HuH-7.5 (cell line): ENCODE measurements at regions not wholly inside any gene's neighbourhood (a gene's known extent, or its start where the extent isn't known, plus 50 kb on each side); places are given as distances from the start of the nearest gene placed in this dataset.
"Not testable (repeated sequence)": the region's sequence is repeated elsewhere in the genome, so short reads cannot be mapped to it uniquely, and the experiment has no call there.

Source experiments
- DNase-seq: peaks from one replicate; pipeline ENCODE4 v3.0.0; 2011; ENCODE audit warnings: low spot score

DNA sequence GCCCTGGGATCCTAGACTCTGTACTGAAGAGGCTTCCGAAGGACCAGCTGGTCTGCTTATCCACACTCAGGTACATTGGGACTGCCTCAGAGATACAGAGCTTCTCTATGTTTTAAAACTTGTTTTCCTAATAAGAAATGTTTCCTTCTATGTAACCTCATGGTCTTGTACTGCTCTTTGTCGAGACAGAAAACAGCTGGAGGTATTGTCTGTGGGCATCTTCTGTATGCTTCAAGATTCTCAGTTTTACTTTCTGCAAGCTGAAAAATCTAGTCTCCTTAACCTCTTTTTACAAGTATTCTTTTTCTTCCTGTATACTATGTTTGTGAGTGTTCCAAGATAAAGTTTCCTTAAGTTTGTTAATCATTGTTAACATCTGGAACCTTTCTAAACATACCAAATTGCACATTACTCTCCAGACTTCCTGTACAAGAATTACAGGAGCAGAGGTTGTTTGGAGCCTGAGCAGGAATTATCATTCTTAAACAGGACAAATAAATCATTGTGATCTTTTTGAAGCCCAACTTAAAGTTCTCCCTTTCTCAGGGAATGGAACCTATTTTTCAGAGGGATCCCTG is 358.3 kb upstream of the CFAP20DC start:
- no peak for DNase-seq

DNA sequence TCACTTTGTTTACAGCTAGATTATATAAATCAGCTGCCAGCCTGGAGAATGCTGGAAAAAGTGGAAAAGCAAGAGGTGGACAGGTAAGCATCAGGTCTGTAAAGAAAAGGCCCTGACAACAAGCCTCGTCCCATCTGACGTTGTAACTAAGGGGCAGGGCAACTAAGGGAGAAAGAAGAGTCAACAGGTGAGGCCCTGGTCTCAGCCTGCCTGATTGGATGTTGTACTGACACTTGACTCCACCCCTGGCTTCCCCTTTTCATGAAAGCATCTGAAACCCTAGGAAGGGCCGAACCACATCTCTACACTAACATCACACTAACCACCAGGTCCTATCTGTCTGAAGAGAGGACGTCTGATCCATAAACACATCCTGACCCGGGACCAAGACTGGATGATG is 357.6 kb upstream of the CFAP20DC start:
- no peak for DNase-seq

DNA sequence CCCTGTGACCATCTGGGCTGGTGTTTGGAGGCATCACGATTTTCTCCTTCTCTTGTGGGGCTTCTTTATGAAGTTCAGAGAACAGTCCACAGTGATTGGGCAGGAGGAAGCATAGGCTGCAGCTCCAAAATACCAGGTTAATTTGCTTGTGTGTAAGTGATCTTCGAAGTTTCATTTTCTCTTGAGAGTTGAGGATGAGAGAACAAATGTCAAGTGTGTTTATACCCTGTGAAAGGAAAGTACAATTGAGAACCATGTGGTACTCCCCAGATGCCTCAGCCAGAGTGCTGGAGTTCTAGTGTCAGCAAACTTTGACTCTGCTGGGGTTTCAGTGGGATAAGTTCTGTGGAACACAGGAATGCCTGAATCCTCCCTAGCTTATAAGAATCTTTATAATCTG is 357.1 kb upstream of the CFAP20DC start:
- DNase-seq: no peak

DNA sequence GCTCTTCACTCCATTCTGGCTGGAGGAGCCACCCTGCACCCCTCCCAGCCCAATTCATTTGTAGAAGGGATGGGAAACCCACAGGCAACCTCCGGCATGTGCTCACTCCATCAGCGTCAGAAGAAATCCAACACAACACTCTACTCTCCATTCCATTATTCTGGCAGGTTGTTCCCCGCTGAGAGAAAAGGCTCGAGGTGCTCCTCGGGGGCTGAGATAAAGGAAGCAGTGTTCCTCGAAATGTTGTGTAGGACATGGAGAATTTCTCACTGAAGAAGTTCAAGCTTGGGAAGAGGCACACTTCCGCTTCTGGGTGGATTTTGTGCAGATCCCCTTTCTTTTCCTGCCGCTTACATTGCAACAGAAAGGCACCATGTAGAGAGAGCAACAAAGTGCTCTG is 355.0 kb upstream of the CFAP20DC start:
- DNase-seq: no peak

DNA sequence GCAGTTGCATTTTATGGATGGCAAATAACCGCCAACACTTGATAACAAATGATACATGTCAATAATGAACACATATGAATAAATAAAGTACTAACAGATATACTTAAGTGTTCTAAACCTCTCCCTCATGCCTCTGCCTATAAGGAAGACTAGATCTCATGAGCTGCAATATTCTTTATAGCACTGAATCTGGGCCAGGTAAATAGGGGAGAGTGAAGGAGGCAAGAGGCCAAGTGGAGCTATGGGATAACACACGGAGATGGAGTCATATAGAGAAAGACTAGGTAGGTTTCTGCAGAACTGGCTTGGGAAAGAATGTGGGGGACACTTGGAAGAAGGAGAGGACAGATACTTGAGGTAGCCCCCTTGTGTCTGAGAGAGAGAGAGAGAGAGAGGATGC is 354.2 kb upstream of the CFAP20DC start:
- DNase-seq: no peak

DNA sequence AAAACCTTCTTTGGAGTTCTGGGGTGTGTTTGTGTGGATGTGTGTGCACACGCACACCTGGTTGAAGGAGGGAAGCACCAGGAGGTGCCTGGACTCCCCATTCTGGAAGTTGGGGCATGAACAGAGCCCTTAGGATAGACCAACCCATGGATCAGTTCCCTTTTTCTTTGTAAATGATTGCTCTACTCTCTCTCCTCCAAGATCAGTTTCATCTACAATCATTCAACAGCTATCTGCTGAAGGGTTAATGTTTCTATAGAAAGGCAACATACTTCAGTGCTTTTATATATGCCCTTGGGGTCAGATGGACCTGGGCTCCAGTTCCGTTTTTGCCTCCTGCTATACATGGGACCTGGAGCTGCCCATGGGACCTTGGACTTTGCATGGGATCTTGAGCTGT is 352.1 kb upstream of the CFAP20DC start:
- DNase-seq: no peak

DNA sequence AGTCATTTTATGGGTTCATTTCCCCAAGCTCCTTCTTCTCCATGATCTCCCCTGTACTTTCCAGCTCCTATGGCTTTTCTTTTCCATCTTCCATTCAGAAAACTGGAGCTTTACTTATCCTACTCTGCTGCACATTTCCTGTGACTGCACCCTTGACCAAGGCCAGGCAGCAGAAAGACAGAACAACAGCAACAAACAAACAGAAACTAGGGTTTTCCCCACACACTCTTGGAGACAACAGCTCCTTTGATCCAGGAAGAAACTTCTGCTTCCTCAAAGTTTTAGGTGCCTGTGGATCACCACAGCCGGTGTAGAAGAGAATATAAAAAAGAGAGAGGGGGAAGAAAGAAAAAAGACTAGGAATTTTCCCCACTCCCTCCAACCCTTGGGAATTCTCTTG is 342.3 kb upstream of the CFAP20DC start:
- DNase-seq: no peak

DNA sequence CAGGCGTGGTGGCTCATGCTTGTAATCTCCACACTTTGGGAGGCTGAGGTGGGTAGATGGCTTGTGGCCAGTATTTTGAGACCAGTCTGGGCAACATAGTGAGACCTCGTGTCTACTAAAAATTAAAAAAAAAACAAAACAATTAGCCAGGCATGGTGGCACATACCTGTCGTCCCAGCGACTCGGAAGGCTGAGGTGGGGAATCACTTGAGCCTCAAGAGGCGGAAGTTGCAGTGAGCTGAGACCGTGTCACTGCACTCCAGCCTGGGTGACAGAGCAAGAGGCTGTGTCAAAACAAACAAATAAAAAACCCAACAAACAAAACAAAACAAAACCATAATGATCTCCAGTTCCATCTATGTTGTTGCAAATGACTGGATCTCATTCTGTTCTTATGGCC is 341.3 kb upstream of the CFAP20DC start:
- DNase-seq: no peak

DNA sequence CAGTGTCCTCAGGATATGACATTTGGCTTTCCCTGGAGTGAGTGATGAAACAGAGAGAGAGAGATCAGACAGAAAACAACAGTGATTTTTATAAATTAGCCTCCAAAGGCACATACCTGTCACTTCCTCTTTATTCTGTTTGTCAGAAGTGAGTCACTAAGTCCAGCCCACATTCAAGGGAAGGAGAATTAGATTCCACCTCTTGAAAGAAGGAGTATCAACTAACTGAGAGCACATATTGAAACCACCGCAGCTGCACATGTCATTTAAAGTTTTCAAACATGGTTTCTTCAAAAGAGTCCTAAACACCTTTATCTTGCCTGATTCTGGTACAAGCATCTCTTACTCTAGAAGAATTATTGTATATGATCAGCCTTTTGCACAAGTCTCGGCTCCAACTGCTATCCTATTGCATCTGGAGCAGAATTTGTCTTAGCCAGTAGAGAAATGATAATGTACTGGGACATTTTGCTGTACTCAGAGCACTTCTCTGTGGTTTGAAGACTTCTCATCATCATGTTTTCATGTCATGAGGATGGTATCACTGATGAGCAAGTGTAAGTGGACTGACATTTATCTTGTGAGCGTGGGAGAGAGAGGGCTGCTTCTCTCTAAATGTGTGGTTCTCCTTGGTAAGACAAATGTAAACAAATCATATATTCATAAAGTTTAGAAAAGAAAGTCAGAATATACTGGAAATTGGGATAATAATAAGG is 338.9 kb upstream of the CFAP20DC start:
- DNase-seq: no peak

DNA sequence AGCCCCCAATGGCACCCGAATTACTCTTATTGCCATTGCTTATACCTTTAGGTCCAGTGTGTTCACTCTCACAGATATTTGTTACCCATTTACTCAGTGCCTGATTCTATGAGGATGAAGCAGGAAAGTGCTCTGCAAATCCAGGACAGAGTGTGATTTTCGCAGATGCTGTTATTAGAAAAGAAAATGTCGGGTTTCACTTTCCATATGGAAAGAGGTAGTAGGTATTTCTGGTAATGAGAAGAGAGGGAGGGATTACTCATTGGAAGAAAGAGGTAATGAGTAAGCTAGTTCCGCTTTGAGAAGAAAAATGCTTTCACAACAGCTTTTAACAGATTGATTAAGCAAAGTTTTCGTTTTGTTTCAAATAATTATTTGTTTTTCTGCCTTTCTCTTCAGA is 336.3 kb upstream of the CFAP20DC start:
- no peak for DNase-seq

DNA sequence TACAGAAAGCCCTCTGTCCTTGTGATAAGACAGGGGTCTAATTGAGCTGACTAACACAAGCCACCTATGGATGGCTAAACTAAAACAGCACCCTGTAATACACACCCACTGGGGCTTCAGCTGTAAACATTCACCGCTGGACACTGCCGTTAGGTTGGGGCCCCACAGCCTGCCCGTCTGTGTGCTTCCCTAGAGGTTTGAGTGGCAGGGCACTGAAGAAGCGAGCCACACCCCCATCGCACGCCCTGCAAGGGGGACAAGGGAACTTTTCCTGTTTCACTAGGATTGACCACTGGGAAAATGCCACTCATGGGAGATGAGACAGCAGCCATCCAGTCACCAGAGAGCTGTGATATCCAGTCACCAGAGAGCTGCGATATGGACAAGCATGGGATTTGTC is 335.7 kb upstream of the CFAP20DC start:
- no peak for DNase-seq

DNA sequence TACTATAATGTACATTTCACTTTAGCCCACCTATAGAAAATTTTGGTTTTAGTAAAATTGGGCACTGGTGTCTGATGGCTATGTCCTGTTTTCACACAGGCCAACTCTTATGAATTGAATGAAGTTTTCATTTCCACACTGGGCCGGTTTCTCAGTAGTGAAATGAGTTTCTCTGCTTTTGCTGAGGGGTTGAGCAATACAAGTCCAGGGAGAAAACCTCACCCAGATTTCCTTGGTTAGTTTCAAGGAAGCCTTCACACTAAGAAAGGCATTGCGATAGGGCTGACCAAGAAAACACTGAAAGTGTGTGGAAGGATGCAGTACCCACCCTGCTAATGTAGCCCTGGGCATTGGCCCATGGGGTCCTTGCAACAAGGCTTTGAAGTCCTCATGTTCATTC is 331.5 kb upstream of the CFAP20DC start:
- no peak for DNase-seq

DNA sequence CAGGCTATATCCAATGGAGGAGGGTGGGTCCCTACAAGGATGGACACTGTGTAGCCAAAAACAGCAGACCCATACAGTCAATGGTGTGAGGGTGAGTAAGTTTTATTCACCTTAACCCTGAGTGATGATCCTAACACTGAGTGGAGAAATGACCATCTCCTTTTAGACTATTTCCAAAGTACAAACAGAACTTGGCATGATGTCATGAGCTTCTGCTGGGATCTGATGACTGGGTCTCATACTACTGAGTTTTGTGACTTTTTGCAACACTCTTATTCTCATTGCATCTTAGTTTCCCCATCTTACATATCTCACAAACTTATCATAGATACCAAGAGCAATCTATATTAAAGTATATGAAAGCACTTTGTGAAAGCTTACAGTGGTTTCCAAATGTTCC is 330.3 kb upstream of the CFAP20DC start:
- DNase-seq: no peak

DNA sequence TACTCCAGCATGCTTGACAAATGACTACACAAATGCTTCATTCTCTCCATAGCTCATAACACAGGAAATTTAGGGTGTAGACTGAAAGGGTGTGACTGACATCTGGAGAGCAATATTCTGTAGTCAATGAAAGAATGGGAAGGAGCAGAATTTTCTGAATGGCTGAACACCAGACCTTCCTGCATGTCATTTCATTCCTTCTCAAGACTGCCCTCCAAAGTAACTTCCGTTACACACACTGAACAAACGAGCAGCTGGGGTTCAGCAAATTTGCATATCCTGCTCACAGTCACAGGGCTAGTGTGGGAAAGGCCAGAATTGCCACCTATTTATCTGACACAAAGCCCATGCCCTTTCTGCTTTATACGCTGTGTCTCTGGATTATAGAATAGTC is 325.0 kb upstream of the CFAP20DC start:
- DNase-seq: no peak

DNA sequence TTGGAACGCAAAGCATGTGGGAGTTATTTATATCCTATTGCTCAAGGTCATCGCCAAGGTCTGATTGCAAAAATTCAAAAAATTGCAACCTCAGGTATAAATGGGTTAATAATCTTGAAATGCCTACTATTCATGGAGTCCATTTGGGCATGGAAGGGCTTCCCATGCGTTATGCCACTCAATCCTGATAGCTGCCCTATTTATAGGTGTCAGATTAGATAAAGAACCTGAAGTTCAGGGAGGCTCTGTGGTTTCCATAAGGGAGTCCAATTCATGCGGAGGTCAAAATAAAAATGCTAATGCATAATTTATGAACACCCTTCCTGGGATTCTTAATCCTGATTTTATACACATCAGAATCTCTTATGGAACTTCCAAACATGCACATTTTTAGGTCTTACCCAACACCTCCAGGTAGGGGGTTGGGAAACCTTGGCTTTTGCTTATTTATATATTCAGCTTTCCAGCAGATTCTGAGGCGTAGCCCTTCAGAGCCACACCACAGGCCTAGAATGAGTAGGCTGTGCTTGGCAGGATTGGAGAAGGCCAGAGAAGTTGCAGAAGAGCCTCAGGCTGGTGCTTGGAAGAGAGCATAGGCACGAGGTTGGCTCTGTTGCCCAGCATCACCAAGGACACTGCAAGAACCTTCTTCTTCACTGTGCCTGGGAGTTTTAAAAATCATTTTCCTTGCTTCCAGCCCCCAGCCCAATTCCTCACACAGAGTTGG is 324.4 kb upstream of the CFAP20DC start:
- DNase-seq: no peak

DNA sequence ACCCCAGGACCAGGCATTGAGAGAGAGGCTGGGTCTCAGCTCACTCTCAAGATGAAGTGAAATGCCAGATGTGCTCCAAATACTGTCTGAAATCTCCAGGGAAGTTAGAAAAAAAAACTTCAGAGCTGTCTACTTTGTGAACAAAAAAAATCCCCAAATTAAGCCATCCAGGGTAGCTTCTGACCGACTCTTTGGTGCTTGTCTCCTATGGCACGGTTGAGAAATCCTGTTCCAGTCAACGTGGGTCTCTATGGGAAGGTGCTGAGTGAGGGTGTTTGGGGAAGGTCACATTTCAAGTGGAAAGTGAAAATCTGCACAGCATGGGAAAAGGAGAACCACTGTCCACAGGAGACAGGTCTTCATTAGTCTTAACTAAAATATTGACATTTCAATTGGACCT is 322.5 kb upstream of the CFAP20DC start:
- no peak for DNase-seq

DNA sequence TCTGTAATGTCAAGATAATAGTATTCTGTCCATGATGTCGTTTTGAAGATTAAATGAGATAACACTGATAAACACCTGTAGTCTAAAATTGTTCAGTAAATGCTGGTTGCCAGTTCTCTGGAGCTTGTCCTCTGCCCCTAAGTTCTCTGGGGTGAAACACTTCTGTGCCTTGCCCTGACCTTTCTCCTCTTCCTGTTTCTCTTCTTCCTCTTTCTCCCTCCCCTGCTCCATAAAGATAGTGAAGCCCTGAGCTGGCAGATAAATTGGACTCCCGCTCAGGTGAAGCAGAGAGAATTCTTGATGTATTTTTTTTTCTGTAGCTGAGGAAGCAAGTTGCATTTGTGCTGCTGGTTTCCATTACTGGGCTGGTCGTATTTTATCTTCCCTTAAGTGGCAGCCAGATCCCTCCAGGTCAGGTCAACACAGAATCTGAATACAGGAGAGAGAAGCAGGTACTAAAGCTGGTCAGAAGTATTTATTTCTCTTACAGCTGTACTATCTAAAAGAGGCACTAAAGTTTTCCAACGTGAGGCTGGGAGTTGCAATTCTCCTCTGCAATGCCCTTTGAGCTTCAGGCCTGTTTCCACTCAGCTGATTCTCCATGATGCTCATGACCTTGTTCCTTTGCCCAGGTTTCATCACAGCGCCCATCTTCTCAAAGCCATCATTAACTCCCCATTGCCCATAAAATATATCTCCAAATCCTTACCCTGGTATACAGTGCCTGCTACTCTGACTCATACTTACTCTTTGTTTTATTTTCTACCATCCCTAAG is 319.3 kb upstream of the CFAP20DC start:
- no peak for DNase-seq

DNA sequence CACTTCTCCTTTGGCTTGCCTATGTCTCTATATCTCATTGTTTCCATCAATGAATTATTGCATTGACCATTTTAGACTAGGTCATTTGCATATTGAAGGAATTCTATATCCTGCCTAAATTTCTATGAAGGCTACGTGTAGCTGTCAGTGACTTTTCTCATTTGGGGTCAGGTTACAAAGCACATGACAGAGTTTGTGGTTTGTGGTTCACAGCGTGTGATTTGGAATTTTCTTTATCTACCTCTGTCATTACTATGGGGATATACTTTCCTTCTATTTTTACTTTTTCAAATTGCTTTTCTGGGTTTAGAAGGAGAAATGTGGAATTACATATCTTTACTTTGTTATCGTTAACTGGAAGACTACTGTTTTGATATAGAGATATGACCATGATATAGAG is 317.3 kb upstream of the CFAP20DC start:
- DNase-seq: no peak

DNA sequence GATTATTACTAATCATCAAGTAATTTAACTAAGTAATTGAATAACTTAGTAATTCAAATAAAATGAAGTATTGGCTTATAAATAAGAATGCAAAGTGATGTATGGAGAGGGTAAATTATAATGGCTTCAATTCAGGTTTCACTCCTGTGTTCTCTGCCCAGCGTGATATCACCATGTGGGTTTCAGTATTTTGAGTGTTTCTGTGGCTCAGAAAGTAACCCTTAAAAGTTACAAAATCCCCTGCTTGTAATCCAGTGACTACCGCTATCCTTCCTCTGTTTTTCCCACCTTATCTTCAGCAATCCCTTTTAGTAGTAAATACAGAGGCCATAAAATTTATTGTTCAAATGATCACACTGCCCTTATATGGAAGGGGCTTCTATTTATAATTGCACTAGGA is 316.4 kb upstream of the CFAP20DC start:
- no peak for DNase-seq

DNA sequence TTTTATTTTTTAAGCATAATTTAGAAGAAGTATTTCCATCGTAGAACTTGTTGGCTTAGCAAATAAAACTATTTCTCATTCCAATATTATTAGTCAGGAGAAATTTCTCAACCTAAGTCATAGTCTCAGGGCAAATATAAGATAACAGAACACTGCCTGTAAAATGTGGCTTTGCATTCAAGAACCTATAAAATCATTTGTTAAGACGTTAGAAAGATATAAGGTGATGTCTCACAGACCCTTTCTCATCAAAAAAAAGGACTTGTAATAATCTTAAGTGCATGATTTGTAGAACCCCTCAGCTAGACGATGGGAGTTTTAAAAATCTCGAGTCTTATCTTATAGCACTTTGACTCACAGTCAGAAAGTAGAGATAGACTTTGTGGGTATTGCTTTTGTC is 314.7 kb upstream of the CFAP20DC start:
- no peak for DNase-seq

DNA sequence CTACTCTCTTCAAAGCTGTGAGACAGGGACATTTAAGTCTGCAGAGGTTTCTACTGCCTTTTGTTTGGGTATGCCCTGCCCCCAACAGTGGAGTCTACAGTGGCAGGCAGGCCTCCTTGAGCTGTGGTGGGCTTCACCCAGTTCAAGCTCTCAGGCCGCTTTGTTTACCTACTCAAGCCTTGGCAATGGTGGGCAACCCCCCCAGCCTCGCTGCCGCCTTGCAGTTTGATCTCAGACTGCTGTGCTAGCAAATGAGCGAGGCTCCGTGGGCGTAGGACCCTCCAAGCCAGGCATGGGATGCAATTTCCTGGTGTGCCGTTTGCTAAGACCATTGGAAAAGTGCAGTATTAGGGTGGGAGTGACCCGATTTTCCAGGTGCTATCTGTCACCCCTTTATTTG is 310.5 kb upstream of the CFAP20DC start:
- DNase-seq: not testable (repeated sequence)

DNA sequence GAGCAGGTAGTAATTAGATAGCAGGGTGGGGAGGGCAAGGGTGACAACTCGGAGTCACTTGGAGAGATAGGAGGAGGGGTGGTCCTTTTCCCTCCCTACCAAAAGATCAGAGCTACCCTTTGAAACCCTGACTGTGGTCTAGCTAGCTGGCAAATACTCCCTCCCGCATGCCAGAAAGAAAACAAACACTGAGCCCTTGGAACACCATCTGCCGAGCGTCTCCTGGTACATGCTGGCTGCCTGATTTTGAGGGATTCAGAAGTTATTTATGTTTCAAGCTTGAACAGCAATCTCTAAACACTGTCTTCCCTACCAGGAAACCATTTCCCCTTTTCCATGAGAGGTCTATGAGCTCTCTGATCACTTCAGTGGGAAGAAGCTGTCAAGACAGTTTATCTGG is 291.6 kb upstream of the CFAP20DC start:
- DNase-seq: no peak

DNA sequence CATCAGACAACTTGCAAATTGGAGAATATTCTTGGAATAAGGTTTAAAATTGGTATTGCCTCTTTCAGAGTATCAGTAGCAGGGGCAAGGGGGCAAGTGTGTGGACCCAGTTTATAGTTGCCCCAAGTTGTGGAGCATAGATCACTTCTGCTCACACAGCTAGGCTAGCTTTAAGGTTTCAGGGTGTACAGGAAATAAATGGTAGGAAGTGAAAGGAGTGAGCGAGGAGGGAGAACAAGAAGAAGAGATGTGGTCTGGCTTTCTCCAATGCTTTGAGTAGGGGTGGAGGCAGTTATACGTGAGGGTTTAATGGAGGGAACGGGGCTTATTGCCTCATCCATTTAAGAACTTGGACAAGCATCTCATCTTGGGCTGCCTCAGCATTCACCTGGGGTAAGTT is 290.0 kb upstream of the CFAP20DC start:
- DNase-seq: no peak
